Neural progenitor cell (in vitro differentiated cells): ENCODE measurements at regions not wholly inside any gene's neighbourhood (a gene's known extent, or its start where the extent isn't known, plus 50 kb on each side); places are given as distances from the start of the nearest gene placed in this dataset.

ENCODE experiments used
- DNase-seq: peaks from one replicate; pipeline ENCODE4 v3.0.0-alpha.2; 2016; ENCODE audit warnings: low spot score
- H2AFZ ChIP-seq: fragments of 200-600 bp; sonication (generic); replicated peaks from 2 replicates; pipeline ENCODE4 v1.6.1; 2016; ENCODE audit warnings: antibody characterized with exemption
- H3F3A ChIP-seq: fragments of 200-600 bp; sonication (generic); 2 replicates; pipeline ENCODE4 v1.6.1; 2016; ENCODE audit warnings: antibody characterized with exemption, low read depth
- H3K27ac ChIP-seq: fragments of 200-600 bp; sonication (generic); 2 replicates; pipeline ENCODE4 v1.5.1; 2016; ENCODE audit warnings: mild to moderate bottlenecking
- H3K27me3 ChIP-seq: fragments of 200-600 bp; sonication (generic); 2 replicates; pipeline ENCODE4 v1.6.1; 2016; ENCODE audit warnings: mild to moderate bottlenecking, moderate library complexity
- H3K36me3 ChIP-seq: fragments of 200-600 bp; sonication (generic); 2 replicates; pipeline ENCODE4 v1.5.1; 2016
- H3K4me1 ChIP-seq: fragments of 200-600 bp; sonication (generic); 2 replicates; pipeline ENCODE4 v1.6.1; 2016; ENCODE audit warnings: mixed run types
- H3K4me2 ChIP-seq: fragments of 200-600 bp; sonication (generic); 2 replicates; pipeline ENCODE4 v1.6.1; 2016
- H3K4me3 ChIP-seq: fragments of 200-600 bp; sonication (generic); 2 replicates; pipeline ENCODE4 v1.5.1; 2016
- H3K79me2 ChIP-seq: fragments of 200-600 bp; sonication (generic); 2 replicates; pipeline ENCODE4 v1.6.1; 2016; ENCODE audit warnings: low read depth
- H3K9ac ChIP-seq: fragments of 200-600 bp; sonication (generic); 2 replicates; pipeline ENCODE4 v1.6.1; 2016
- H3K9me3 ChIP-seq: fragments of 200-600 bp; sonication (generic); 2 replicates; pipeline ENCODE4 v1.5.1; 2016; ENCODE audit warnings: low read depth
- H4K20me1 ChIP-seq: fragments of 200-600 bp; sonication (generic); 2 replicates; pipeline ENCODE4 v1.6.1; 2016; ENCODE audit warnings: low read depth
- H3K27ac Mint-ChIP-seq: 3 replicates; pipeline ENCODE4 v1.8.0; 2021; ENCODE audit warnings: mixed read lengths
- H3K27me3 Mint-ChIP-seq: 2 replicates; pipeline ENCODE4 v1.8.0; 2022; ENCODE audit warnings: low read depth, mild to moderate bottlenecking, inconsistent platforms, moderate library complexity, mixed read lengths; ENCODE audit not compliant: insufficient read depth
- H3K36me3 Mint-ChIP-seq: 3 replicates; pipeline ENCODE4 v1.8.0; 2021; ENCODE audit warnings: mixed read lengths
- H3K4me1 Mint-ChIP-seq: 3 replicates; pipeline ENCODE4 v1.8.0; 2021; ENCODE audit warnings: mixed read lengths
- H3K4me3 Mint-ChIP-seq: 3 replicates; pipeline ENCODE4 v1.8.0; 2021; ENCODE audit warnings: mild to moderate bottlenecking, moderate library complexity, mixed read lengths
- H3K9me3 Mint-ChIP-seq: 3 replicates; pipeline ENCODE4 v1.8.0; 2020; ENCODE audit warnings: mixed read lengths
- EZH2 ChIP-seq: fragments of 200-600 bp; sonication (generic); IDR thresholded peaks from 2 replicates; pipeline ENCODE4 v1.6.1; 2017; ENCODE audit warnings: antibody characterized with exemption, mild to moderate bottlenecking, moderate library complexity
- EZH2phosphoT487 ChIP-seq: fragments of 200-600 bp; sonication (generic); IDR thresholded peaks from 2 replicates; pipeline ENCODE4 v1.6.1; 2017; ENCODE audit warnings: antibody characterized with exemption
- TF ChIP-seq, protein P1 (sequence below): fragments of 200-600 bp; sonication (generic); IDR thresholded peaks from 2 replicates; pipeline ENCODE4 v1.5.1; 2017; ENCODE audit warnings: antibody characterized with exemption, mild to moderate bottlenecking

DNA sequence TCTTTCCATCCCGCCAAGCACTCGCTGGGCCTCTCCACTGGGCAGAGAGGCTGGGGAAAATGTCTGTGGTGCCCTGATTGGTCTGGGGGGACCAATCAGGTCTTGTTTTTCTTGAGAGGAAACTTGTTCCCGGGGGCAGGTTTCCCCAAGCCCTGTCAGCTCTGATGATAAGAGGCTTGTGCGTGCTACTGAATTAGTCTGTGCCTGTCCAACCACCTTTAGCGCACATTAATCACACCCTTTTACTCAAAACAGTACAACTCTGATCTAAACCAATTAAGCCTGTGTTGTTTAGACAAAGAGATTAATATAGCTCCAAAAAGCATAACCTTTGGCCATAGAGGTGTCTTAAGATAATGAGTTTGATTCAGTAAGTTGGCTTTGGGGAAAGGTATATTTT lies 580.4 kb downstream of the VRK1 start:
- Histone ChIP-seq H3K4me1 (peaks cover 17% of the 10 kb centered on the region), H3K4me2 (no peak overlapping the region), H3K4me3 (no peak overlapping the region), H3K27me3 (no peaks in the 10 kb centered on the region), H4K20me1 (no peaks in the 10 kb centered on the region), H2AFZ (no peak overlapping the region), H3K36me3 (no peaks in the 10 kb centered on the region), H3K79me2 (no peaks in the 10 kb centered on the region), H3K27ac (no peak overlapping the region), H3F3A (no peaks in the 10 kb centered on the region), H3K9ac (no peak overlapping the region), H3K9me3 (no peaks in the 10 kb centered on the region)
- no peak for DNase-seq
- H3K4me1 Mint-ChIP-seq, result peaks cover 32% of the 10 kb centered on the region
- H3K9me3 Mint-ChIP-seq, result peaks cover 4% of the 10 kb centered on the region
- no peak overlapping the region for H3K4me3 Mint-ChIP-seq
- TF ChIP-seq, protein P1, sequence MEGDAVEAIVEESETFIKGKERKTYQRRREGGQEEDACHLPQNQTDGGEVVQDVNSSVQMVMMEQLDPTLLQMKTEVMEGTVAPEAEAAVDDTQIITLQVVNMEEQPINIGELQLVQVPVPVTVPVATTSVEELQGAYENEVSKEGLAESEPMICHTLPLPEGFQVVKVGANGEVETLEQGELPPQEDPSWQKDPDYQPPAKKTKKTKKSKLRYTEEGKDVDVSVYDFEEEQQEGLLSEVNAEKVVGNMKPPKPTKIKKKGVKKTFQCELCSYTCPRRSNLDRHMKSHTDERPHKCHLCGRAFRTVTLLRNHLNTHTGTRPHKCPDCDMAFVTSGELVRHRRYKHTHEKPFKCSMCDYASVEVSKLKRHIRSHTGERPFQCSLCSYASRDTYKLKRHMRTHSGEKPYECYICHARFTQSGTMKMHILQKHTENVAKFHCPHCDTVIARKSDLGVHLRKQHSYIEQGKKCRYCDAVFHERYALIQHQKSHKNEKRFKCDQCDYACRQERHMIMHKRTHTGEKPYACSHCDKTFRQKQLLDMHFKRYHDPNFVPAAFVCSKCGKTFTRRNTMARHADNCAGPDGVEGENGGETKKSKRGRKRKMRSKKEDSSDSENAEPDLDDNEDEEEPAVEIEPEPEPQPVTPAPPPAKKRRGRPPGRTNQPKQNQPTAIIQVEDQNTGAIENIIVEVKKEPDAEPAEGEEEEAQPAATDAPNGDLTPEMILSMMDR, result no peak
- TF ChIP-seq EZH2phosphoT487 (no peak), EZH2 (no peak)
- H3K27ac Mint-ChIP-seq, result no peak overlapping the region
- H3K27me3 Mint-ChIP-seq, result peaks cover 6% of the 10 kb centered on the region
- H3K36me3 Mint-ChIP-seq, result no peaks in the 10 kb centered on the region

DNA sequence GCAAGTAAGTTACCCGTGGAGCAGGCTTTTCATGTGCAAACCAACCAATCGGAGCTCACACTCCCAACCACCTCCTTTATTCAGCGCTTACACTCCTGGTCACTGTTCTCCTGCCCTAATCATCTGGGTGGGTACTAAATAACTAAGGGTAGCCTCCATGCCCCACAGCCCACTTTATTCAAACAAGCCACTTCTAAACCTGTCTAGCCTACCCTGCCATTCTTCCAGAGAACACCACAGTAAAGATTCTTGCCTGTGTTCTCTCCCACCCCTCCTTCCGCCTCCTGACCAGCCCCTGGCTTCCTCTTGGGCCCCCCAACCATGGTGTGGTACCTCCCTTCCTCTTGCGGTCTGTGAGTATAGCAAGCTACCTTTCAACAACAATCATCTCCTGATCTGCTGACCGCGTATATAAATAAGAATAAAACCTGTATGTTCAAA lies 581.9 kb downstream of the VRK1 start:
- Histone ChIP-seq H2AFZ (peak overlapping the region; percentile 73), H3K27me3 (no peaks in the 10 kb centered on the region), H3K36me3 (no peaks in the 10 kb centered on the region), H3K27ac (no peak overlapping the region), H3K9ac (no peak overlapping the region), H4K20me1 (no peaks in the 10 kb centered on the region), H3K9me3 (no peaks in the 10 kb centered on the region), H3K4me3 (no peak overlapping the region), H3F3A (no peaks in the 10 kb centered on the region), H3K4me2 (peak overlapping the region; percentile 24), H3K4me1 (peaks cover 23% of the 10 kb centered on the region), H3K79me2 (no peaks in the 10 kb centered on the region)
- Mint-ChIP-seq H3K4me1 (peaks cover 38% of the 10 kb centered on the region), H3K36me3 (no peaks in the 10 kb centered on the region), H3K9me3 (peaks cover 4% of the 10 kb centered on the region), H3K27me3 (peaks cover 6% of the 10 kb centered on the region), H3K27ac (no peak overlapping the region), H3K4me3 (no peak overlapping the region)
- TF ChIP-seq EZH2 (no peak), EZH2phosphoT487 (no peak)
- TF ChIP-seq, protein P1, result no peak
- DNase-seq, result peak; percentile 17

DNA sequence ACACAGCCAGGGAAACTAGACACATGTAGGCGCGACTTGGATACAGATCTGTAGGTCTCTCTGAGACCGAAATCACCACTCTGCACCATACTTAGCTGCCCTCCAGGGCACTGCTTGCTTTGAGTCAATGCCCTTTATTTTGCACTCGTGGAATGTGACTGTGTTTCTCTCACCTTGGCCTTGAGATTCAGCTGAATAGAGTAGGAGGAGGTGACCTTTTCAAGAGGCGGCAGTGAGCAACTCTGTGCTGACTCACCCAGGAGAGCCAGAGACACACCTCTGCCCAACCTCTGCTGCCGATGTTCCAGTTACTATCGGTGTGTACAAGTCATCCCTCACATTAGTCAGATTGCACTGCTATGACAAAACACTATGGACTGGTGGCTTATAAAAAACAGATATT lies 583.4 kb downstream of the VRK1 start:
- no peak overlapping the region for H3K4me3 Mint-ChIP-seq
- no peaks in the 10 kb centered on the region for H3F3A ChIP-seq
- H3K4me1 ChIP-seq, result peaks cover 23% of the 10 kb centered on the region
- no peak overlapping the region for H3K4me3 ChIP-seq
- H3K27me3 Mint-ChIP-seq, result peaks cover 6% of the 10 kb centered on the region
- H2AFZ ChIP-seq, result no peak overlapping the region
- H3K27ac ChIP-seq, result no peak overlapping the region
- H3K79me2 ChIP-seq, result no peaks in the 10 kb centered on the region
- no peaks in the 10 kb centered on the region for H3K27me3 ChIP-seq
- H3K4me1 Mint-ChIP-seq, result peaks cover 36% of the 10 kb centered on the region
- no peak overlapping the region for H3K9ac ChIP-seq
- H3K9me3 ChIP-seq, result no peaks in the 10 kb centered on the region
- DNase-seq, result no peak
- no peaks in the 10 kb centered on the region for H3K36me3 Mint-ChIP-seq
- no peak for TF ChIP-seq EZH2
- TF ChIP-seq, protein P1, result no peak
- TF ChIP-seq EZH2phosphoT487, result no peak
- no peaks in the 10 kb centered on the region for H4K20me1 ChIP-seq
- no peaks in the 10 kb centered on the region for H3K36me3 ChIP-seq
- H3K9me3 Mint-ChIP-seq, result peaks cover 4% of the 10 kb centered on the region
- no peak overlapping the region for H3K27ac Mint-ChIP-seq
- H3K4me2 ChIP-seq, result no peak overlapping the region
